NCI-H526 treated with DMSO at 0.1 percent for 48 hours (cell line): ENCODE measurements at regions not wholly inside any gene's neighbourhood (a gene's known extent, or its start where the extent isn't known, plus 50 kb on each side); places are given as distances from the start of the nearest gene placed in this dataset.

Source experiments
- DNase-seq: peaks from one replicate; lab custom pipeline; 2025; lab: John Stamatoyannopoulos, UW

GRCh38 chr18:73232933-73233332, 365.1 kb upstream of the NETO1 start:
- DNase-seq = no peak

GRCh38 chr18:73220663-73221062, 352.9 kb upstream of the NETO1 start:
- no peak for DNase-seq

GRCh38 chr18:73218293-73218692, 350.5 kb upstream of the NETO1 start:
- DNase-seq = no peak

- DNase-seq = no peak
These were observed 347.2 kb upstream of the NETO1 start for GRCh38 chr18:73214970-73215369.

- DNase-seq = no peak
These were observed 344.7 kb upstream of the NETO1 start for GRCh38 chr18:73212442-73212841.

- DNase-seq = no peak
These were observed 334.2 kb upstream of the NETO1 start for GRCh38 chr18:73201940-73202339.

GRCh38 chr18:73199151-73199550, 331.4 kb upstream of the NETO1 start:
- no peak for DNase-seq

- no peak for DNase-seq
These were observed 321.9 kb upstream of the NETO1 start for GRCh38 chr18:73189718-73190117.

- no peak for DNase-seq
These were observed 300.4 kb upstream of the NETO1 start for GRCh38 chr18:73168236-73168635.

- no peak for DNase-seq
These were observed 296.6 kb upstream of the NETO1 start for GRCh38 chr18:73164430-73164829.

- DNase-seq = no peak
These were observed 295.4 kb upstream of the NETO1 start for GRCh38 chr18:73163236-73163635.

- no peak for DNase-seq
These were observed 288.3 kb upstream of the NETO1 start for GRCh38 chr18:73156117-73156516.

GRCh38 chr18:73153271-73153670, 285.5 kb upstream of the NETO1 start:
- no peak for DNase-seq

- no peak for DNase-seq
These were observed 283.3 kb upstream of the NETO1 start for GRCh38 chr18:73151086-73151485.

- DNase-seq = no peak
These were observed 282.4 kb upstream of the NETO1 start for GRCh38 chr18:73150199-73150598.

GRCh38 chr18:73147590-73147989, 279.8 kb upstream of the NETO1 start:
- no peak for DNase-seq

GRCh38 chr18:73144030-73144429, 276.2 kb upstream of the NETO1 start:
- DNase-seq = no peak

- DNase-seq = no peak
These were observed 268.3 kb upstream of the NETO1 start for GRCh38 chr18:73136134-73136533.

GRCh38 chr18:73124175-73124574, 256.4 kb upstream of the NETO1 start:
- no peak for DNase-seq

GRCh38 chr18:73121207-73121606, 253.4 kb upstream of the NETO1 start:
- no peak for DNase-seq

- DNase-seq = no peak
These were observed 252.8 kb upstream of the NETO1 start for GRCh38 chr18:73120626-73121025.

GRCh38 chr18:73119574-73119973, 251.8 kb upstream of the NETO1 start:
- DNase-seq = no peak

GRCh38 chr18:73118121-73118816, 250.5 kb upstream of the NETO1 start:
- DNase-seq = no peak

- DNase-seq = no peak
These were observed 242.5 kb upstream of the NETO1 start for GRCh38 chr18:73110307-73110706.
